ENCODE measurements at regions not wholly inside any gene's neighbourhood (a gene's known extent, or its start where the extent isn't known, plus 50 kb on each side); places are given as distances from the start of the nearest gene placed in this dataset.
"Not testable (repeated sequence)": the region's sequence is repeated elsewhere in the genome, so short reads cannot be mapped to it uniquely, and the experiment has no call there.

DNA sequence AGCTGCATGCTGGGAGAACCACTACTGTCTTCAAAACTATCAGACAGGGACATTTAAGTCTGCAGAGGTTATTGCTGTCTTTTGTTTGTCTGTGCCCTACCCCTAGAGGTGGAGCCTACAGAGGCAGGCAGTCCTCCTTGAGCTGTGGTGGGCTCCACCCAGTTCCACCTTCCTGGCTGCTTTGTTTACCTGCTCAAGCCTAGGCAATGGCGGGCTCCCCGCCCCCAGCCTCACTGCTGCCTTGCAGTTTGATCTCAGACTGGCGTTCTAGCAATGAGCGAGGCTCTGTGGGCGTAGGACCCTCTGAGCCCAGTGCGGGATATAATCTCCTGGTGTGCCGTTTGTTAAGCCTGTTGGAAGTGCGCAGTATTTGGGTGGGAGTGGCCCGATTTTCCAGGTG is 93.7 kb upstream of the ATF7IP2 start:
- intact Hi-C loops (cut with micrococcal nuclease); POLR2A ChIA-PET; H3K4me2 ChIP-seq (ENCODE audit: low read length); H4K20me1 ChIP-seq (ENCODE audit: insufficient read depth); BruUV-seq (replicated peaks); DNase-seq (ENCODE audit: low read depth, low spot score); H3K27me3 ChIP-seq (ENCODE audit: insufficient read depth, low read length); CTCF ChIA-PET; H3K4me1 ChIP-seq (ENCODE audit: control insufficient read depth in 1 of 2, insufficient read depth in 2 of 2, low read length in 2 of 2); H3K27ac ChIP-seq (ENCODE audit: low read depth, low read length); H3K9me2 ChIP-seq (ENCODE audit: insufficient read depth); H3K9ac ChIP-seq (ENCODE audit: low read length); ATAC-seq; H2AFZ ChIP-seq (ENCODE audit: low read depth, low read length, poor library complexity, severe bottlenecking); H3K9me3 ChIP-seq (ENCODE audit: control insufficient read depth in 1 of 2, insufficient read depth in 1 of 2, low read depth in 1 of 2, low read length in 2 of 2); RAD21 ChIA-PET (ENCODE audit: low non-redundant PET in 1 of 2, low total read pairs in 2 of 2, uncharacterized antibody in 2 of 2, unreplicated experiment in 2 of 2); H3K4me3 ChIP-seq (replicated peaks in 1 of 2; ENCODE audit: low read depth in 1 of 2, low read length in 2 of 2); H3K79me2 ChIP-seq (ENCODE audit: insufficient read depth, low read length); H3K36me3 ChIP-seq (ENCODE audit: control insufficient read depth in 1 of 2, insufficient read depth in 2 of 2, low read length in 2 of 2): not testable (repeated sequence)

DNA sequence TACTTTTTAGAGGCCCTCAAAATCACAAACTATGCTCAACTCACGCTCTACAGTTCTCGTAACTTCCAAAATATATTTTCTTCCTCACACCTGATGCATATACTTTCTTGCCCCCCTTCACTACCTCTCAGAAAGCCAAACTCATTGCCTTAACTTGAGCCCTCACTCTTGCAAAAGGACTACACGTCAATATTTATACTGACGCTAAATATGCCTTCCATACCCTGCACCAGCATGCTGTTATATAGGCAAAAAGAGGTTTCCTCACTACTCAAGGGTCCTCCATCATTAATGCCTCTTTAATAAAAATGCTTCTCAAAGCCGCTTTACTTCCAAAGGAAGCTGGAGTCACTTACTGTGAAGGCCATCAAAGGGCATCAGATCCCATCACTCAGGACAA is 92.9 kb upstream of the ATF7IP2 start:
- RAD21 ChIA-PET (ENCODE audit: low non-redundant PET in 1 of 2, low total read pairs in 2 of 2, uncharacterized antibody in 2 of 2, unreplicated experiment in 2 of 2); H3K4me2 ChIP-seq (ENCODE audit: low read length); H3K79me2 ChIP-seq (ENCODE audit: insufficient read depth, low read length); H3K9me2 ChIP-seq (ENCODE audit: insufficient read depth); intact Hi-C loops (cut with micrococcal nuclease); H3K36me3 ChIP-seq (ENCODE audit: control insufficient read depth in 1 of 2, insufficient read depth in 2 of 2, low read length in 2 of 2); H3K4me1 ChIP-seq (ENCODE audit: control insufficient read depth in 1 of 2, insufficient read depth in 2 of 2, low read length in 2 of 2); H4K20me1 ChIP-seq (ENCODE audit: insufficient read depth); BruUV-seq (replicated peaks); POLR2A ChIA-PET; H2AFZ ChIP-seq (ENCODE audit: low read depth, low read length, poor library complexity, severe bottlenecking); H3K27ac ChIP-seq (ENCODE audit: low read depth, low read length); H3K9me3 ChIP-seq (ENCODE audit: control insufficient read depth in 1 of 2, insufficient read depth in 1 of 2, low read depth in 1 of 2, low read length in 2 of 2); H3K4me3 ChIP-seq (replicated peaks in 1 of 2; ENCODE audit: low read depth in 1 of 2, low read length in 2 of 2); H3K27me3 ChIP-seq (ENCODE audit: insufficient read depth, low read length); DNase-seq (ENCODE audit: low read depth, low spot score); CTCF ChIA-PET; H3K9ac ChIP-seq (ENCODE audit: low read length); ATAC-seq: not testable (repeated sequence)

DNA sequence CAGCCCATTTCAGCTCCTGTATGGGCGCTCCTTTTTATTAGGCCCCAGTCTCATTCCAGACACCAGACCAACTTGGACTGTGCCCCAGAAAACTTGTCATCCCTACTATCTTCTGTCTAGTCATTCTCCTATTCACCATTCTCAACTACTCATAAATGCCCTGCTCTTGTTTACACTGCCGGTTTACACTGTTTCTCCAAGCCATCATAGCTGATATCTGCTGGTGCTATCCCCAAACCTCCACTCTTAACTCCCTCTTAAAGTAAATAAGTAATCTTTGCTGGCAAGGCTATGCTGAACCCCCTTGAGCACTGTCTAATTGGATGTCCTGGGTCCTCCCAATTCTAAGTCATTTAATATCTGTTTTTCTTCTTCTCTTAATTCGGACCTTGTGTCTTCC is 91.7 kb upstream of the ATF7IP2 start:
- intact Hi-C loops (cut with micrococcal nuclease); H3K27me3 ChIP-seq (ENCODE audit: insufficient read depth, low read length); H3K79me2 ChIP-seq (ENCODE audit: insufficient read depth, low read length); H3K9ac ChIP-seq (ENCODE audit: low read length); H3K27ac ChIP-seq (ENCODE audit: low read depth, low read length); H3K9me2 ChIP-seq (ENCODE audit: insufficient read depth); H3K4me1 ChIP-seq (ENCODE audit: control insufficient read depth in 1 of 2, insufficient read depth in 2 of 2, low read length in 2 of 2); H4K20me1 ChIP-seq (ENCODE audit: insufficient read depth); RAD21 ChIA-PET (ENCODE audit: low non-redundant PET in 1 of 2, low total read pairs in 2 of 2, uncharacterized antibody in 2 of 2, unreplicated experiment in 2 of 2); BruUV-seq (replicated peaks); ATAC-seq; POLR2A ChIA-PET; H3K9me3 ChIP-seq (ENCODE audit: control insufficient read depth in 1 of 2, insufficient read depth in 1 of 2, low read depth in 1 of 2, low read length in 2 of 2); CTCF ChIA-PET; H3K4me2 ChIP-seq (ENCODE audit: low read length); H2AFZ ChIP-seq (ENCODE audit: low read depth, low read length, poor library complexity, severe bottlenecking); DNase-seq (ENCODE audit: low read depth, low spot score); H3K36me3 ChIP-seq (ENCODE audit: control insufficient read depth in 1 of 2, insufficient read depth in 2 of 2, low read length in 2 of 2); H3K4me3 ChIP-seq (replicated peaks in 1 of 2; ENCODE audit: low read depth in 1 of 2, low read length in 2 of 2): not testable (repeated sequence)
